ENCODE measurements at regions not wholly inside any gene's neighbourhood (a gene's known extent, or its start where the extent isn't known, plus 50 kb on each side); places are given as distances from the start of the nearest gene placed in this dataset.

- TF ChIP-seq SNAI2 (CRISPR knock-in tag; IDR thresholded peaks at IDR 0.05) (no peak), ZFP30 (CRISPR knock-in tag; IDR thresholded peaks at IDR 0.05) (no peak), RARB (CRISPR knock-in tag; IDR thresholded peaks at IDR 0.05) (no peak), TOX (CRISPR knock-in tag; IDR thresholded peaks at IDR 0.05; ENCODE audit: borderline replicate concordance) (no peak), ESRRG (CRISPR knock-in tag; IDR thresholded peaks at IDR 0.05) (no peak), BACH2 (CRISPR knock-in tag; IDR thresholded peaks at IDR 0.05; ENCODE audit: borderline replicate concordance) (no peak), PATZ1 (CRISPR knock-in tag; IDR thresholded peaks at IDR 0.05; ENCODE audit: borderline replicate concordance) (no peak)
These were observed 610.3 kb downstream of the TBC1D22A start for GRCh38 chr22:47372596-47373385.

Measured in SK-N-SH treated with all-trans-retinoic acid at 6 μM for 48 hours (cell line).